ENCODE measurements at regions not wholly inside any gene's neighbourhood (a gene's known extent, or its start where the extent isn't known, plus 50 kb on each side); places are given as distances from the start of the nearest gene placed in this dataset.

- TF ChIP-seq, protein P1, sequence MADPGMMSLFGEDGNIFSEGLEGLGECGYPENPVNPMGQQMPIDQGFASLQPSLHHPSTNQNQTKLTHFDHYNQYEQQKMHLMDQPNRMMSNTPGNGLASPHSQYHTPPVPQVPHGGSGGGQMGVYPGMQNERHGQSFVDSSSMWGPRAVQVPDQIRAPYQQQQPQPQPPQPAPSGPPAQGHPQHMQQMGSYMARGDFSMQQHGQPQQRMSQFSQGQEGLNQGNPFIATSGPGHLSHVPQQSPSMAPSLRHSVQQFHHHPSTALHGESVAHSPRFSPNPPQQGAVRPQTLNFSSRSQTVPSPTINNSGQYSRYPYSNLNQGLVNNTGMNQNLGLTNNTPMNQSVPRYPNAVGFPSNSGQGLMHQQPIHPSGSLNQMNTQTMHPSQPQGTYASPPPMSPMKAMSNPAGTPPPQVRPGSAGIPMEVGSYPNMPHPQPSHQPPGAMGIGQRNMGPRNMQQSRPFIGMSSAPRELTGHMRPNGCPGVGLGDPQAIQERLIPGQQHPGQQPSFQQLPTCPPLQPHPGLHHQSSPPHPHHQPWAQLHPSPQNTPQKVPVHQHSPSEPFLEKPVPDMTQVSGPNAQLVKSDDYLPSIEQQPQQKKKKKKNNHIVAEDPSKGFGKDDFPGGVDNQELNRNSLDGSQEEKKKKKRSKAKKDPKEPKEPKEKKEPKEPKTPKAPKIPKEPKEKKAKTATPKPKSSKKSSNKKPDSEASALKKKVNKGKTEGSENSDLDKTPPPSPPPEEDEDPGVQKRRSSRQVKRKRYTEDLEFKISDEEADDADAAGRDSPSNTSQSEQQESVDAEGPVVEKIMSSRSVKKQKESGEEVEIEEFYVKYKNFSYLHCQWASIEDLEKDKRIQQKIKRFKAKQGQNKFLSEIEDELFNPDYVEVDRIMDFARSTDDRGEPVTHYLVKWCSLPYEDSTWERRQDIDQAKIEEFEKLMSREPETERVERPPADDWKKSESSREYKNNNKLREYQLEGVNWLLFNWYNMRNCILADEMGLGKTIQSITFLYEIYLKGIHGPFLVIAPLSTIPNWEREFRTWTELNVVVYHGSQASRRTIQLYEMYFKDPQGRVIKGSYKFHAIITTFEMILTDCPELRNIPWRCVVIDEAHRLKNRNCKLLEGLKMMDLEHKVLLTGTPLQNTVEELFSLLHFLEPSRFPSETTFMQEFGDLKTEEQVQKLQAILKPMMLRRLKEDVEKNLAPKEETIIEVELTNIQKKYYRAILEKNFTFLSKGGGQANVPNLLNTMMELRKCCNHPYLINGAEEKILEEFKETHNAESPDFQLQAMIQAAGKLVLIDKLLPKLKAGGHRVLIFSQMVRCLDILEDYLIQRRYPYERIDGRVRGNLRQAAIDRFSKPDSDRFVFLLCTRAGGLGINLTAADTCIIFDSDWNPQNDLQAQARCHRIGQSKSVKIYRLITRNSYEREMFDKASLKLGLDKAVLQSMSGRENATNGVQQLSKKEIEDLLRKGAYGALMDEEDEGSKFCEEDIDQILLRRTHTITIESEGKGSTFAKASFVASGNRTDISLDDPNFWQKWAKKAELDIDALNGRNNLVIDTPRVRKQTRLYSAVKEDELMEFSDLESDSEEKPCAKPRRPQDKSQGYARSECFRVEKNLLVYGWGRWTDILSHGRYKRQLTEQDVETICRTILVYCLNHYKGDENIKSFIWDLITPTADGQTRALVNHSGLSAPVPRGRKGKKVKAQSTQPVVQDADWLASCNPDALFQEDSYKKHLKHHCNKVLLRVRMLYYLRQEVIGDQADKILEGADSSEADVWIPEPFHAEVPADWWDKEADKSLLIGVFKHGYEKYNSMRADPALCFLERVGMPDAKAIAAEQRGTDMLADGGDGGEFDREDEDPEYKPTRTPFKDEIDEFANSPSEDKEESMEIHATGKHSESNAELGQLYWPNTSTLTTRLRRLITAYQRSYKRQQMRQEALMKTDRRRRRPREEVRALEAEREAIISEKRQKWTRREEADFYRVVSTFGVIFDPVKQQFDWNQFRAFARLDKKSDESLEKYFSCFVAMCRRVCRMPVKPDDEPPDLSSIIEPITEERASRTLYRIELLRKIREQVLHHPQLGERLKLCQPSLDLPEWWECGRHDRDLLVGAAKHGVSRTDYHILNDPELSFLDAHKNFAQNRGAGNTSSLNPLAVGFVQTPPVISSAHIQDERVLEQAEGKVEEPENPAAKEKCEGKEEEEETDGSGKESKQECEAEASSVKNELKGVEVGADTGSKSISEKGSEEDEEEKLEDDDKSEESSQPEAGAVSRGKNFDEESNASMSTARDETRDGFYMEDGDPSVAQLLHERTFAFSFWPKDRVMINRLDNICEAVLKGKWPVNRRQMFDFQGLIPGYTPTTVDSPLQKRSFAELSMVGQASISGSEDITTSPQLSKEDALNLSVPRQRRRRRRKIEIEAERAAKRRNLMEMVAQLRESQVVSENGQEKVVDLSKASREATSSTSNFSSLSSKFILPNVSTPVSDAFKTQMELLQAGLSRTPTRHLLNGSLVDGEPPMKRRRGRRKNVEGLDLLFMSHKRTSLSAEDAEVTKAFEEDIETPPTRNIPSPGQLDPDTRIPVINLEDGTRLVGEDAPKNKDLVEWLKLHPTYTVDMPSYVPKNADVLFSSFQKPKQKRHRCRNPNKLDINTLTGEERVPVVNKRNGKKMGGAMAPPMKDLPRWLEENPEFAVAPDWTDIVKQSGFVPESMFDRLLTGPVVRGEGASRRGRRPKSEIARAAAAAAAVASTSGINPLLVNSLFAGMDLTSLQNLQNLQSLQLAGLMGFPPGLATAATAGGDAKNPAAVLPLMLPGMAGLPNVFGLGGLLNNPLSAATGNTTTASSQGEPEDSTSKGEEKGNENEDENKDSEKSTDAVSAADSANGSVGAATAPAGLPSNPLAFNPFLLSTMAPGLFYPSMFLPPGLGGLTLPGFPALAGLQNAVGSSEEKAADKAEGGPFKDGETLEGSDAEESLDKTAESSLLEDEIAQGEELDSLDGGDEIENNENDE (IDR thresholded peaks at IDR 0.05; ENCODE audit: insufficient replicate concordance, low read length): no peak
- TF ChIP-seq SUZ12 (IDR thresholded peaks at IDR 0.05; ENCODE audit: low read length) (no peak), GABPA (IDR thresholded peaks at IDR 0.05; ENCODE audit: borderline replicate concordance, insufficient read depth, low read length) (no peak), SIX5 (IDR thresholded peaks at IDR 0.05; ENCODE audit: low read depth, low read length) (no peak), EGR1 (IDR thresholded peaks at IDR 0.05; ENCODE audit: borderline replicate concordance, low read depth, low read length) (no peak), CBX5 (IDR thresholded peaks at IDR 0.05; ENCODE audit: low read depth, low read length) (no peak), SP1 (IDR thresholded peaks at IDR 0.05; ENCODE audit: low read depth, low read length) (no peak), POU5F1 (IDR thresholded peaks at IDR 0.05; ENCODE audit: low read depth, low read length) (no peak), ATF3 (IDR thresholded peaks at IDR 0.05; ENCODE audit: insufficient read depth, low read depth, low read length) (no peak), EZH2 (IDR thresholded peaks at IDR 0.05; ENCODE audit: low read depth, low read length, severe bottlenecking) (no peak)
- TF ChIP-seq, protein P2, sequence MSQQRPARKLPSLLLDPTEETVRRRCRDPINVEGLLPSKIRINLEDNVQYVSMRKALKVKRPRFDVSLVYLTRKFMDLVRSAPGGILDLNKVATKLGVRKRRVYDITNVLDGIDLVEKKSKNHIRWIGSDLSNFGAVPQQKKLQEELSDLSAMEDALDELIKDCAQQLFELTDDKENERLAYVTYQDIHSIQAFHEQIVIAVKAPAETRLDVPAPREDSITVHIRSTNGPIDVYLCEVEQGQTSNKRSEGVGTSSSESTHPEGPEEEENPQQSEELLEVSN (IDR thresholded peaks at IDR 0.05): no peak
Measured at GRCh38 chr7:53398566-53398965, 363.1 kb downstream of the POM121L12 start (continued).

Data from H1 (cell line).